IPS DF 4.7 (cell line): ENCODE measurements at regions not wholly inside any gene's neighbourhood (a gene's known extent, or its start where the extent isn't known, plus 50 kb on each side); places are given as distances from the start of the nearest gene placed in this dataset.
"Not testable (repeated sequence)": the region's sequence is repeated elsewhere in the genome, so short reads cannot be mapped to it uniquely, and the experiment has no call there.

ENCODE experiments used
- DNase-seq: peaks from one replicate; pipeline ENCODE4 v3.0.0-alpha.2; 2013; ENCODE audit warnings: low spot score; ENCODE audit errors: extremely low read depth

GRCh38 chr10:23945845-23946244, 263.1 kb upstream of the KIAA1217 start:
- DNase-seq, result no peak

GRCh38 chr10:23951841-23952240, 257.1 kb upstream of the KIAA1217 start:
- no peak for DNase-seq

GRCh38 chr10:23955456-23956225, 253.3 kb upstream of the KIAA1217 start:
- DNase-seq, result no peak

DNA sequence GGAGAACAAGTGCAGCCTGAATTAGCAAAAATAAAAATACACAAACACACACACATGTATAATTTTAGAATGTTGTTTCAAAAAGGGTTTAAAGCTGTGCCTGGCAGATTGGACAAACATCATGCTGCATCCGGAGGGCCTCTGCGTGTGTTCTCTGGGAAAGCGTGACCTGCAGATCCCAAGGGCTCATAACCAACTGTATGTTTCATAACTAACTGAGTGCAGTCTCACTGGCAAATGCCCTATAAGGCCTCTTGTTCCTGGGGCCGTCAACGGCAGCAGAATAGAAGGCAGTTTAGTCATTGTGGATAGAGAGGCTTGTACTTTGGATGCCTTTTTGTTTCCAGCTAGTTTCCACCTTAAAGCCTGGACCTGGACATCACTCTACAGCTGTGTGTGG, 243.8 kb upstream of the KIAA1217 start:
- DNase-seq, result no peak

DNA sequence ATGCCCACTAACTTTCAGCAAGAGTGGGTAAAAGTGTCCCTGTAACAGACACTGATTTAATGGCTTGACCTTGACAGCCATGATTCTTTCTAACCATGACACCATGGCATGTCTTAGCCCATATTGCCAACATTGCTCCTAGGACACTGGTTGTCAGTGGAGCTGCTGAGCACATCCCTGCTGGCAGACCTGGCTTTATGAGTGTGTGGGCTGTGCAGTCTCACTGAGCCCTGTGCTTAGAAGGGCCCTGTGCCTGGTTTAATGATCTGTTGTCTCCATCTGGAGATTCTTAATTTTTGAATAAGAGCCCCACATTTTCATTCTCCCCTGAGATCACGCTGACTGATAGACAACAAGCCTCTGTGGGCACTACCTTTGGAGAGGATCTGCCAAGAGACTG, 243.1 kb upstream of the KIAA1217 start:
- no peak for DNase-seq

DNA sequence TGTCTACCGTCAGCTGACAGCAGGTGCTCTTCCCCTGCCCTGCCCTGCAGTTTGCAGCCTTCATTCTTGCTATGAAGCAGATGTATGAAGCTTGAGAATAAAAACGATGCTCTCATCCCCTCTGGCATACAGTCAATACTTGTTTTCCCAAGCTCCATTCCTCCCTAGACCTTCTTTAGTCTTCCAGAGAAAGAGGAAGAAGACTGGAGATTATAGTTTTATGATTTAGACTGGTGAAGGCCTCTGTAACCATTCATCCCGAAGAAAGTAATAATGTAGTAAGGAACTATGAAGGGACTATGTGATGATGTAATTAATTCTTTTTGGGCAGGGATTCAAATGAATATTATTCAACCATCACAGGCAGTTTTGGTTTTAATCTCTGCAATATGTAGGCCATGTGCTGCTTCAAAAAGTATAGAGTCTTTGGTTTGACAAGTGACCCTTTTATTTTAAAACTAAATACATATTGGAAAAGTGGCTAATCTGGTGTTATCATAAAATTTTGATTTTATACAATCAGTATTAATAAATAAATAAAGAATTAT, 242.4 kb upstream of the KIAA1217 start:
- DNase-seq, result no peak

DNA sequence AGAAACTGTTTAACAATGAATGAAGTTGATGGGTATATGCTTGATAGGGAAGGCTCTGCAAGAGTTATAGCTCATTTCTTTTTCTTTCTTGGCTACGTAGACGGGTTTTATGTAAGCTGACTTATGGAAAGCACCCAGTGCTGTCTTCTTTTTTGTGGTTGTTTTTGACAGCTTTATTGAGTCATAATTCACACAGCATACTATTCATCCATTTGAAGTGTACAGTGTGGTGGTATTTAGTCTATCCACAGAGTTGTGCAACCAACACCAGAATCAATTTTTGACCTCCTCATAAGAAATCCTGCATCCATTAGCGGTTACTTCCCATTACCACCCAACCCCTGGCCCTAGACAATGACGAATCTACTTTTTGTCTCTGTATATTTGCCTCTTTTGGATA, 240.6 kb upstream of the KIAA1217 start:
- no peak for DNase-seq

DNA sequence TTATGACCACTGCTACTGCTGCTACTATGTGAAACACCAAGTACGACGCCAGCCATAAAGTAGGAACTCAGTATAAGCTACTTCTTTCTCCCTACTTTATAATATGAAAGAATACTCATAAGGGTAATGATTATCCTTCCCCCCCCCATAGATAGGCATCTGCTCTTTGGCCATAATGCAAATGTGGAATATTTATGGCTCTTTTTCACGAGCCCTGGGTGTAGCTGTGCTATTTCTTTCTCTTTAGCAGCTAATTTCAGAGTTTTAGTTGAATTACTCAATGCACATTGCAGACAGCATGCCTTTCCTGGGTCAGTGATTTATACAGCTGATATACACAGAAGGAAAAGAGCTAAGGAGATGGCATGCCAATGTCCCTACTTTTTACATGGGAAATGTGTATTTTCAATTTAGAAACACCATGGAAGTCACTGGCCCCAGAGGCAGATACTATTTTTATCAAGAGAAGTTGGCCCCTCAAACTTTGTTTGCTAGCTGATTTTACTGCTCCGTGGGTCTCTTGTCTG, 234.1 kb upstream of the KIAA1217 start:
- DNase-seq, result no peak

DNA sequence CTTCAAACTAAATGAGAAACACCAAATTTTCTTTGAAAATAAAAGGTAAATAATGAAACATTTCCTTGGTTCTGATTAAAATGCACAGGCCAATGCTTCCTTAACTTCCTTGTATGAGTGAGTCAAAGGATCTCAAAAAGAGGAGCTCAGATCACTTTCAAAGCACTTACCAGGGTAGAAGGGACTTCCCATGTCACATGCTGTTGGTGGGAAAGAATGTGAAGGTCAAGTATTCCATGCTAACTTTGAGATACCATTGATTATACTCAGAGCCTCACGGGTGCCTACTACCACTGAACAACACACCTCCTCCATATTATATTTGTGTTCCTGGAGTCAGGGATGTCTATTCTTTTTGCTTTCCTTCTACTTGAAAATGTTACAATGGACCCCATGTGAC, 233.5 kb upstream of the KIAA1217 start:
- no peak for DNase-seq

GRCh38 chr10:23976275-23976674, 232.7 kb upstream of the KIAA1217 start:
- no peak for DNase-seq

DNA sequence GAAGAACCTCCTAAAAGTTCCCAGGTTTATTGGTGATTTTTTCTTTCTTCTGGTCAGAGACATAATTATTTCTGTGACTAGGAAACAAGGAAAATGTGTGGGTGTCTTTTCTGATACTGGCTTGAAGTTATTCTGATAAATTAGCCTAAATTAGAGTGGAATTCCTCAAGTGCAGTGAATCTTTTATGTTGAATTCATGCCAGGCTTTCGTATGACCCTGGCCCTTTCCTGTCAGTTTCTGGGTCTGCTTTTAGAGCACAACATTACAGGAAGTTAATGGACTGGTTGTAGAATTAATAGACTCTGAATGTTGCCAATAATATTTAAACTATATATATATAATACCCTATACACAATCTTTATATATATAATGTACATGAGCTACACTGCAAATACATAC, 230.6 kb upstream of the KIAA1217 start:
- no peak for DNase-seq

GRCh38 chr10:23980094-23980493, 228.8 kb upstream of the KIAA1217 start:
- DNase-seq, result no peak

- no peak for DNase-seq
These were observed 227.2 kb upstream of the KIAA1217 start for GRCh38 chr10:23981520-23982309.

DNA sequence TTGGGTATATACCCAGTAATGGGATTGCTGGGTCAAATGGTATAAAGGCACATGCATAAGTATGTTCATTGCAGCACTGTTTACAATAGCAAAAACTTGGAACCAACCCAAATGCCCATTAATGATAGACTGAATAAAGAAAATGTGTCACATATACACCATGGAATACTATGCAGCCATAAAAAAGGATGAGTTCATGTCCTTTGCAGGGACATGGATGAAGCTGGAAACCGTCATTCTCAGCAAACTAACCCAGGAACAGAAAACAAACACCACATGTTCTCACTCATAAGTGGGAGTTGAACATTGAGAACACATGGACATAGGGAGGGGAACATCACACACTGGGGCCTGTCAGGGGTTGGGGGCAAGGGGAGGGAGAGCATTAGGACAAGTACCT, 224.5 kb upstream of the KIAA1217 start:
- not testable (repeated sequence) for DNase-seq

DNA sequence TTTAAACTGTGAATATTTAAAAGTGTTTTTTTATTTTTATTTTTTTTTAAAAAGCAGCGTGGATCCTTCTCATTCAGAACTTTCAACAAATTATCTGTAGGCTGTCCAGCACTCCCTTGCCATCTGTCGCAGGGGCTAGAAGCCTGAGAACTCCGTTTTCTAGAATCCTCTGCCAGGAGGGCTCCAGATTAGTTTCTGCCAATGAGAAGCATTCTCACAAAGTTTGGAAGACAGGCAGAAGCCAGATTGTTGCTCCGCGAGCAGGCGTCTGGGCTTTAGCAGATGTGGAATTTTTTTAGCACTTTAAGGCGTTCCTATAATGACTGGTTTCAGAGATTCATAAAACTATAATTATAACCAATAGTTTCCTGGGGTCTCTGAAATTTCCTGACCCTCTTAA, 220.9 kb upstream of the KIAA1217 start:
- no peak for DNase-seq

- DNase-seq, result peak; percentile 62
These were observed 214.4 kb upstream of the KIAA1217 start for GRCh38 chr10:23994459-23995046.

DNA sequence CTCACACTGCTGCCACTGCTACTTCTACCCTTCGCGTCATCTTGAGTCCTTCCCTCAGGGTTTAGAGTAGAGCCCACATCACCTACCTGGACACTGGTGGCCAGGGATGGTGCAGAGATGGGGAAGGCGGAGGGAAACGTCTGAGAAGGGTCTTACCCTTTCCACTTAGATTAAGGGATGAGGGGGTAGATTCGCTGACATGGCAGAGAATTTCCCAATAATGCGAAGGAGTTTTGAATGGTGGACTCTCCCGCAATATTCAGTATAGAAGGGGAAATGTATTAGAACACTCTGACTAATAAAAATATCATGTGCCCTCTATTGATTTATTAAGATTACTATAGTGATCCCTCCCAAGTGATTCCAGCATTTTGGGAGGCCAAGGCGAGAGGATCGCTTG, 209.5 kb upstream of the KIAA1217 start:
- DNase-seq, result no peak

DNA sequence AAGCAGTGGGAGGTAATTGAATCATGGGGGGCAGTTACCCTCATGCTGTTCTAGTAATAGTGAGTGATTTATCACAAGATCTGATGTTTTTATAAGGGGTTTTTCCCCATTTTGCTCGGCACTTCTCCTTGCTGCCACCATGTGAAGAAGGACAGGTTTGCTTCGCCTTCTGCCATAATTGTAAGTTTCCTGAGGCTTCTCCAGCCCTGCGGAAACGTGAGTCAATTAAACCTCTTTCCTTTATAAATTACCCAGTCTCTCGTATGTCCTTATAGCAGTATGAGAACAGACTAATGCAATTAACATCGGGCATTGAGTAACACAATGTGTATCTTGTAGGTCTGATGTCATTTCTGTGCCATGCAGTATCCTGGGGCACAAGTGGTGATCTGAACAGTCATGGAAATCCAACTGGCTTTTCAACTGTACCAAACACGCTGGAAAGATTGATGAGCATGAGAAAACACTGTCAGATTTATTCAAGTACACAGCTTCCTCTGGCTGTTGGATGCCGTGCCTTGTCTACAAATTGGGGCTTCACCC, 208.6 kb upstream of the KIAA1217 start:
- DNase-seq, result no peak

GRCh38 chr10:24006741-24007140, 202.2 kb upstream of the KIAA1217 start:
- DNase-seq, result no peak

DNA sequence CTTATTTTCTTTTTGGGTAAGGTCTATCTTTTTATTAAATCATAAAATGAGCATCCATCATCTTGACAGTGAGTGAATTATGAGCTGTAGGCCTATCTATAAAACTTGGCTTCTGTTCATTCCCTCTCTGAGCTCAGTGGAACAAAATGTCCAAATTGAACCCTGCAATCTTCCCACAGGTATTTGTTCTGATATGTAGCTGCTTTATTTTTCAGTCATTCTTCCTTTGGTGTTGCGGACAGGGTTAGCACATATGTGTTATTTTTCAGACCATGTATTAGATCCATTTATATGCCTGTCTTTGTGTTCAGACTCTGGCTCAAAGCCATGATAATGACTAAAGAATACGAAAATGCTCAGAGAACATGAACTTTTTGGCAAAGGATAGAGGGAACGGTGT, 201.6 kb upstream of the KIAA1217 start:
- DNase-seq, result no peak
